OCI-LY1 (cell line): ENCODE measurements at regions not wholly inside any gene's neighbourhood (a gene's known extent, or its start where the extent isn't known, plus 50 kb on each side); places are given as distances from the start of the nearest gene placed in this dataset.

Source experiments
- EZH2 ChIP-seq: fragments of 200-600 bp; sonication (generic), shearing (Covaris generic); IDR thresholded peaks from 2 replicates; pipeline ENCODE4 v1.8.0; 2017; ENCODE audit warnings: borderline replicate concordance, mixed run types, mild to moderate bottlenecking, antibody characterized with exemption, low read length, moderate library complexity, mixed read lengths
- TF ChIP-seq, protein P1 (sequence below): fragments of 200-600 bp; sonication (generic), shearing (Covaris generic); IDR thresholded peaks from 2 replicates; pipeline ENCODE4 v1.5.1; 2017; ENCODE audit warnings: mild to moderate bottlenecking, antibody characterized with exemption, low read length, moderate library complexity, mixed read lengths

GRCh38 chr4:160819791-160820190 lies 1344.0 kb downstream of the FSTL5 start:
- TF ChIP-seq, protein P1, sequence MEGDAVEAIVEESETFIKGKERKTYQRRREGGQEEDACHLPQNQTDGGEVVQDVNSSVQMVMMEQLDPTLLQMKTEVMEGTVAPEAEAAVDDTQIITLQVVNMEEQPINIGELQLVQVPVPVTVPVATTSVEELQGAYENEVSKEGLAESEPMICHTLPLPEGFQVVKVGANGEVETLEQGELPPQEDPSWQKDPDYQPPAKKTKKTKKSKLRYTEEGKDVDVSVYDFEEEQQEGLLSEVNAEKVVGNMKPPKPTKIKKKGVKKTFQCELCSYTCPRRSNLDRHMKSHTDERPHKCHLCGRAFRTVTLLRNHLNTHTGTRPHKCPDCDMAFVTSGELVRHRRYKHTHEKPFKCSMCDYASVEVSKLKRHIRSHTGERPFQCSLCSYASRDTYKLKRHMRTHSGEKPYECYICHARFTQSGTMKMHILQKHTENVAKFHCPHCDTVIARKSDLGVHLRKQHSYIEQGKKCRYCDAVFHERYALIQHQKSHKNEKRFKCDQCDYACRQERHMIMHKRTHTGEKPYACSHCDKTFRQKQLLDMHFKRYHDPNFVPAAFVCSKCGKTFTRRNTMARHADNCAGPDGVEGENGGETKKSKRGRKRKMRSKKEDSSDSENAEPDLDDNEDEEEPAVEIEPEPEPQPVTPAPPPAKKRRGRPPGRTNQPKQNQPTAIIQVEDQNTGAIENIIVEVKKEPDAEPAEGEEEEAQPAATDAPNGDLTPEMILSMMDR, result no peak
- no peak for TF ChIP-seq EZH2
